GM18505 (cell line): ENCODE measurements at regions not wholly inside any gene's neighbourhood (a gene's known extent, or its start where the extent isn't known, plus 50 kb on each side); places are given as distances from the start of the nearest gene placed in this dataset.
A peak's percentile ranks its signal among the peaks of the same experiment; 100 is the strongest.

Source experiments
- ATAC-seq: cut with Tn5 transposase; IDR thresholded peaks from one replicate; pipeline ENCODE4 v1.9.1; 2021; ENCODE audit not compliant: unreplicated experiment
- POLR2A ChIP-seq: IDR thresholded peaks from 4 replicates; pipeline ENCODE4 v1.6.1; 2011; ENCODE audit warnings: borderline replicate concordance; ENCODE audit not compliant: insufficient read depth, insufficient read length; ENCODE audit errors: extremely low read depth

GRCh38 chr1:79694241-79694640 is 687.7 kb upstream of the ADGRL4 start:
- no peak for ATAC-seq
- TF ChIP-seq POLR2A: no peak

GRCh38 chr1:79693441-79694114 is 687.0 kb upstream of the ADGRL4 start:
- TF ChIP-seq POLR2A: no peak
- no peak for ATAC-seq

- no peak for ATAC-seq
- TF ChIP-seq POLR2A: no peak
These were observed 686.0 kb upstream of the ADGRL4 start for GRCh38 chr1:79692519-79692918.

- no peak for ATAC-seq
- no peak for TF ChIP-seq POLR2A
These were observed 682.4 kb upstream of the ADGRL4 start for GRCh38 chr1:79688932-79689331.

- no peak for TF ChIP-seq POLR2A
These were observed 676.9 kb upstream of the ADGRL4 start for GRCh38 chr1:79683420-79683819.

GRCh38 chr1:79682478-79682877 is 675.9 kb upstream of the ADGRL4 start:
- no peak for TF ChIP-seq POLR2A
- ATAC-seq: no peak

More at GRCh38 chr1:79683420-79683819, 676.9 kb upstream of the ADGRL4 start:
- no peak for ATAC-seq

GRCh38 chr1:79681382-79681781 is 674.9 kb upstream of the ADGRL4 start:
- no peak for ATAC-seq
- TF ChIP-seq POLR2A: no peak

- no peak for ATAC-seq
- TF ChIP-seq POLR2A: no peak
These were observed 673.4 kb upstream of the ADGRL4 start for GRCh38 chr1:79679916-79680315.

GRCh38 chr1:79667848-79668696 is 661.5 kb upstream of the ADGRL4 start:
- no peak for TF ChIP-seq POLR2A
- peak; percentile 90 for ATAC-seq

- no peak for ATAC-seq
- TF ChIP-seq POLR2A: no peak
These were observed 660.6 kb upstream of the ADGRL4 start for GRCh38 chr1:79667166-79667565.

GRCh38 chr1:79663916-79664315 is 657.4 kb upstream of the ADGRL4 start:
- TF ChIP-seq POLR2A: no peak
- ATAC-seq: no peak

- no peak for TF ChIP-seq POLR2A
- no peak for ATAC-seq
These were observed 656.1 kb upstream of the ADGRL4 start for GRCh38 chr1:79662596-79662995.

- no peak for TF ChIP-seq POLR2A
- no peak for ATAC-seq
These were observed 653.6 kb upstream of the ADGRL4 start for GRCh38 chr1:79660129-79660528.
